ENCODE measurements at regions not wholly inside any gene's neighbourhood (a gene's known extent, or its start where the extent isn't known, plus 50 kb on each side); places are given as distances from the start of the nearest gene placed in this dataset.

DNA sequence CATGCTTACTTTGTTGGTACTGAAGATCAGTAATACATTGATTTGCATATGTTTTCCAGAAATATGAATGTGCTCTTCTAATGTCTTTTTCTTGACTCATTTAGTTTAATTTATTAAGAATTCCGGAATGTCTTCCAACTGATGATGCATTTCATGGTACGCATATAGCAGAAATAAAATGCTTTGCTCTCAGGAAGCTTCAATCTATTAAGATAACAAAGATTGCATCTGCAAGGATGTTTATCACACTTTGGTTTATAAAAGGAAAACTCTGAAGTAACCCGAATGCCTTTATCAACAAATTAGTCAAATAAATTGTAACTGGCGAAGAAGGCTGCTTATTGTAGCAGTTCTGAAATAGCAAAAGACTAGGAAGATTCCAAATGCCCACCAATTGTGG is 166.4 kb upstream of the LMNTD1 start:
- peaks cover 6% of the 10 kb centered on the region for H3K4me1 ChIP-seq
- TF ChIP-seq, protein P1, sequence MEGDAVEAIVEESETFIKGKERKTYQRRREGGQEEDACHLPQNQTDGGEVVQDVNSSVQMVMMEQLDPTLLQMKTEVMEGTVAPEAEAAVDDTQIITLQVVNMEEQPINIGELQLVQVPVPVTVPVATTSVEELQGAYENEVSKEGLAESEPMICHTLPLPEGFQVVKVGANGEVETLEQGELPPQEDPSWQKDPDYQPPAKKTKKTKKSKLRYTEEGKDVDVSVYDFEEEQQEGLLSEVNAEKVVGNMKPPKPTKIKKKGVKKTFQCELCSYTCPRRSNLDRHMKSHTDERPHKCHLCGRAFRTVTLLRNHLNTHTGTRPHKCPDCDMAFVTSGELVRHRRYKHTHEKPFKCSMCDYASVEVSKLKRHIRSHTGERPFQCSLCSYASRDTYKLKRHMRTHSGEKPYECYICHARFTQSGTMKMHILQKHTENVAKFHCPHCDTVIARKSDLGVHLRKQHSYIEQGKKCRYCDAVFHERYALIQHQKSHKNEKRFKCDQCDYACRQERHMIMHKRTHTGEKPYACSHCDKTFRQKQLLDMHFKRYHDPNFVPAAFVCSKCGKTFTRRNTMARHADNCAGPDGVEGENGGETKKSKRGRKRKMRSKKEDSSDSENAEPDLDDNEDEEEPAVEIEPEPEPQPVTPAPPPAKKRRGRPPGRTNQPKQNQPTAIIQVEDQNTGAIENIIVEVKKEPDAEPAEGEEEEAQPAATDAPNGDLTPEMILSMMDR (IDR thresholded peaks at IDR 0.05) = no peak
- H3K9ac ChIP-seq = no peak overlapping the region
- H3K9me3 Mint-ChIP-seq = no peaks in the 10 kb centered on the region
- H3K4me2 ChIP-seq = no peak overlapping the region
- no peak overlapping the region for H3K27ac Mint-ChIP-seq
- no peaks in the 10 kb centered on the region for H3K4me1 Mint-ChIP-seq
- H2AFZ ChIP-seq (replicated peaks) = no peak overlapping the region
- H3K27me3 Mint-ChIP-seq (ENCODE audit: insufficient read depth, low read depth) = no peaks in the 10 kb centered on the region
- H3K4me3 ChIP-seq = no peak overlapping the region
- H3K4me3 Mint-ChIP-seq = no peak overlapping the region
- no peaks in the 10 kb centered on the region for H3K27me3 ChIP-seq
- H3K79me2 ChIP-seq (ENCODE audit: low read depth) = no peaks in the 10 kb centered on the region
- H3K36me3 ChIP-seq = no peaks in the 10 kb centered on the region
- H4K20me1 ChIP-seq (ENCODE audit: low read depth) = no peaks in the 10 kb centered on the region
- no peaks in the 10 kb centered on the region for H3K9me3 ChIP-seq (ENCODE audit: low read depth)
- DNase-seq (ENCODE audit: low spot score) = no peak
- no peaks in the 10 kb centered on the region for H3F3A ChIP-seq (ENCODE audit: low read depth)
- no peak overlapping the region for H3K27ac ChIP-seq
- no peaks in the 10 kb centered on the region for H3K36me3 Mint-ChIP-seq

DNA sequence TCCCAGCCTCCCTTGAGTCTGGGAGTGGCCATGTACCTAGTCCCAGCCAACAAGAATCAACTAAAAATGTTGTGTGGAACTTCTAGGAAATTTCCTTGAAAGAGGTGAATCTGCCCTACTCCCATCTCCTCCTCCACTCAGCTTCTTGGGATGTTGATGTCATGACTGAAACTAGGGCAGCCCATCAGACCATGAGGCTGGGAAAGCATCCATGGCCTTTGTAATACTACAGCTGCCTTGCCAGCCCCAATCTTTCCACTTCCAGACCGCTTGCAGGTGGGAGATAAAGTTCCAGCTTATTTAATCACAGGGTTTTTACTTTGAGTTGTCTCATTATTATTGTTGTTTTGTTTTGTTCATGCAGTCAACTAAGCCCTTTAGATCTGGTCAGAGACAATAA is 170.3 kb upstream of the LMNTD1 start:
- H3K4me1 ChIP-seq = peaks cover 6% of the 10 kb centered on the region
- H3F3A ChIP-seq (ENCODE audit: low read depth) = no peaks in the 10 kb centered on the region
- no peak overlapping the region for H3K27ac ChIP-seq
- TF ChIP-seq EZH2 (IDR thresholded peaks at IDR 0.05) = no peak
- no peak for TF ChIP-seq EZH2phosphoT487 (IDR thresholded peaks at IDR 0.05)
- TF ChIP-seq, protein P1 (IDR thresholded peaks at IDR 0.05) = no peak
- H3K27ac Mint-ChIP-seq = no peak overlapping the region
- H2AFZ ChIP-seq (replicated peaks) = no peak overlapping the region
- H3K27me3 ChIP-seq = no peaks in the 10 kb centered on the region
- no peaks in the 10 kb centered on the region for H3K27me3 Mint-ChIP-seq (ENCODE audit: insufficient read depth, low read depth)
- no peaks in the 10 kb centered on the region for H3K36me3 ChIP-seq
- no peak overlapping the region for H3K4me3 Mint-ChIP-seq
- H3K4me3 ChIP-seq = no peak overlapping the region
- H4K20me1 ChIP-seq (ENCODE audit: low read depth) = no peaks in the 10 kb centered on the region
- H3K4me1 Mint-ChIP-seq = no peaks in the 10 kb centered on the region
- no peaks in the 10 kb centered on the region for H3K9me3 ChIP-seq (ENCODE audit: low read depth)
- no peaks in the 10 kb centered on the region for H3K36me3 Mint-ChIP-seq
- H3K79me2 ChIP-seq (ENCODE audit: low read depth) = no peaks in the 10 kb centered on the region
- DNase-seq (ENCODE audit: low spot score) = no peak
- no peak overlapping the region for H3K9ac ChIP-seq
- peaks cover 3% of the 10 kb centered on the region for H3K9me3 Mint-ChIP-seq
- H3K4me2 ChIP-seq = no peak overlapping the region

DNA sequence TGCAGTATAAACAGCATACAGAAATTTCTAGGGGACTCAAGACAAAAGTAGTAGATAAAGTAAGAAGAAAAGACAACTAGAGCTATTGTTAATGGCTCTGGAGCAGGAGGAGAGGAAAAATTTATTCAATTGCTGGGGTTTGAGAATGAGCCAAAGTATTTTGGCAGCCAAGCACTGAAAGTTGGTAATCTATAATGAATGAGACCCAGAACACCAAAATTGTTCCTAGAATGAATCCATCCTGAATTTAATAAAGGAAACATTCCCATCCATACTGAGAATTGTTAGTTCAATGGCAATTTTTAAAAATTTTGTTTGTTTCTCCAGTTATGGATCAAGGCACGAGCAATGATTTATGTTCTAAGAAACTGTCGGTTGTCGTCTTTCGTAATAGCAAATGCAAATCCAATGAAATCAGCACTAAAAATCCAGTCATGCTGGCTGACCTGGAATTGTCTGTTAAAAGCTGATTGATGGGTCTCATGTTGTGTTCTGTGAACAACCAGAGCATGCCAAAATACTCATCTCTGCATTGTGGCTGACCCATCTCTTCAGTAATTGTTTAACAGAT is 170.9 kb upstream of the LMNTD1 start:
- Histone ChIP-seq H2AFZ (replicated peaks) (no peak overlapping the region), H4K20me1 (ENCODE audit: low read depth) (no peaks in the 10 kb centered on the region), H3K9me3 (ENCODE audit: low read depth) (no peaks in the 10 kb centered on the region), H3F3A (ENCODE audit: low read depth) (no peaks in the 10 kb centered on the region), H3K79me2 (ENCODE audit: low read depth) (no peaks in the 10 kb centered on the region), H3K36me3 (no peaks in the 10 kb centered on the region), H3K9ac (no peak overlapping the region), H3K27me3 (no peaks in the 10 kb centered on the region), H3K4me2 (no peak overlapping the region), H3K4me1 (peaks cover 2% of the 10 kb centered on the region), H3K4me3 (no peak overlapping the region), H3K27ac (no peak overlapping the region)
- TF ChIP-seq EZH2phosphoT487 (IDR thresholded peaks at IDR 0.05) (no peak), EZH2 (IDR thresholded peaks at IDR 0.05) (no peak)
- TF ChIP-seq, protein P1 (IDR thresholded peaks at IDR 0.05) = no peak
- H3K27ac Mint-ChIP-seq = no peak overlapping the region
- no peak overlapping the region for H3K4me3 Mint-ChIP-seq
- DNase-seq (ENCODE audit: low spot score) = no peak
- H3K27me3 Mint-ChIP-seq (ENCODE audit: insufficient read depth, low read depth) = no peaks in the 10 kb centered on the region
- H3K9me3 Mint-ChIP-seq = peaks cover 3% of the 10 kb centered on the region
- no peaks in the 10 kb centered on the region for H3K36me3 Mint-ChIP-seq
- H3K4me1 Mint-ChIP-seq = no peaks in the 10 kb centered on the region

Data from neural progenitor cell (in vitro differentiated cells).